GM21526 (cell line): ENCODE measurements at regions not wholly inside any gene's neighbourhood (a gene's known extent, or its start where the extent isn't known, plus 50 kb on each side); places are given as distances from the start of the nearest gene placed in this dataset.
"Not testable (repeated sequence)": the region's sequence is repeated elsewhere in the genome, so short reads cannot be mapped to it uniquely, and the experiment has no call there.

Source experiments
- ATAC-seq: cut with Tn5 transposase; IDR thresholded peaks from one replicate; pipeline ENCODE4 v1.9.1; 2021; ENCODE audit warnings: moderate library complexity; ENCODE audit not compliant: unreplicated experiment, low FRiP score

DNA sequence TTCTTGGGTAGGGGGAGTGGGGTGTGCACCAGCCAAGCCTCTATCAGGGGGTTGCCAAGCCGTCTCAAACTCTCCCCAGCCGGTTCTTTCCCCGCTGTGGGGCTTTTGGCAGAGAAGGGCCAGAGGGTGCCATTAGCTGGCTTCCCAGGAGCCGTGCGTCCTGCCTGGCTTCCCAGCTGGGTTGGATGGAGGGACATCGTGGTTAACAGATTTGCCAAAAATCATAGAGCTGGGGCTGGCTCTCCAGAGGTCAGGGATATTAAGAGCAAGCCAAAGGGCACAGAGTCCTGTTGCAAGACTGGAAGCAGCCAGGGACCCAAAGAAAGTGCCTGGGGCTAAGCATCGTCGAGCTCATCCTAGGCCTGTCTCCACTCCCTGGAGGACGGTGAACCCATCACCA, 104.6 kb upstream of the HES1 start:
- no peak for ATAC-seq

DNA sequence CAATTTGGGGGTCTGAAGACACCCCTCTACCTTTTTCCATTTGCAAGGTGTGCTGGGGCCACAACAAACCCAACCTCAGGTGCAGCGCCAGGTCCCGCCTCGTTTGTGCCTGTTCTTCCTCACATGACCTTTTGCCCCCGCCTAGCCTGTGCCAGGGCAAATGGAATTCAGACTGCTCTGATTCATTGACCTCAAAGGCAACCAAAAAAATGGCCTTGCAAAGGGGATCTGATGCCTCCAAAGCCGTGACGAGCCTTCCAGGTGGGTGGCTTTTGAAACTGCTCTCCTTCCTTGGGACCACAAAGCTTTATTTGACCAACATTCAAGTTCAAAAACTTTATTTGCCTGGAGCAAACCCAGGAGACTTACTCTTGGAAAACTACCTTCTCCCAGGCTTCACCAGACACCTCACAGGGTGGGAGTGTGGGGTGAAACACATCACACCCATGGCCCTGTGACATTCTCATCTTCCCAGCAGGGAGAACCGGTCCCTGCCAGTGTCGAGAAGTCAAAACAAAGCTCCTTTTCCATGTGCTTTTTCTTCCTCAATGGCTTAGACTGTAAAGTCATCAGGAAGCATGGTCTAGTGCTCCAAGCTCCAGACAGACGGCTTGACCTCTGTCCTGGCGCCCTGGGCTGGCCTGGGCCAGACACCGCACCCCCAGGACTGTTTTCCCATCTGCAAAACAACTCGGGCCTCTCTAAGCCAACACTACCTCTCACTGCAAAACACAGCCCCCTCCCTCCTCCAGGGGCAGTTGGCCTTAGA, 103.9 kb upstream of the HES1 start:
- ATAC-seq, result no peak

DNA sequence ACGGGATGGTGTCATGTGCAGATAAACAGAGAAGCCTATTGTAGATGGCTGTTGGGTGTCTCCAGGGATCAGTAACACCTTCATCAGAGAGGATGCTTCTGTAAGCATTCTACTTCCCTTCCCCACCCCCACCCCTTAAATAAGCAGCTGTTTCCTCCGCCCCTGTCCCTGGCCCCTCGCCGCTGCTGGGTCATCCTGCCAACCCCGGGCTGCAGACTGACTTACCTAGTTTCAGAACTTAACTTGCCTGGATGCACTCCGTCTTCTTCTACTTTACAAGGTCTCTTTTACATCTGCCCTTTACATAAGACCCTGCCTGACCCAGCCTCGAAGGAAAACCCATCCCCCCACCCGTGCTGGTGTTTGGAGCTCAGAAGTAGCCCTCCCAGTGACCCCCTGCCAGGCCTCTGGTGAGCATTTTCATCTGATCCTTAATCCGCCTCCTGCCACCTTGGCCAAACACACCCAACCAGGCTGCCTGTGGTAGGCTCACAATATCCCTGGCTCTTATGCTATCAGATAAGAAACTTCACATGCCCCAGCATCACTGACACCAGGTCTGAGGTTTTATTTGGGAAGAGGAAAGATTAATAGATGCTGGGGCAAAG, 103.0 kb upstream of the HES1 start:
- ATAC-seq, result no peak

DNA sequence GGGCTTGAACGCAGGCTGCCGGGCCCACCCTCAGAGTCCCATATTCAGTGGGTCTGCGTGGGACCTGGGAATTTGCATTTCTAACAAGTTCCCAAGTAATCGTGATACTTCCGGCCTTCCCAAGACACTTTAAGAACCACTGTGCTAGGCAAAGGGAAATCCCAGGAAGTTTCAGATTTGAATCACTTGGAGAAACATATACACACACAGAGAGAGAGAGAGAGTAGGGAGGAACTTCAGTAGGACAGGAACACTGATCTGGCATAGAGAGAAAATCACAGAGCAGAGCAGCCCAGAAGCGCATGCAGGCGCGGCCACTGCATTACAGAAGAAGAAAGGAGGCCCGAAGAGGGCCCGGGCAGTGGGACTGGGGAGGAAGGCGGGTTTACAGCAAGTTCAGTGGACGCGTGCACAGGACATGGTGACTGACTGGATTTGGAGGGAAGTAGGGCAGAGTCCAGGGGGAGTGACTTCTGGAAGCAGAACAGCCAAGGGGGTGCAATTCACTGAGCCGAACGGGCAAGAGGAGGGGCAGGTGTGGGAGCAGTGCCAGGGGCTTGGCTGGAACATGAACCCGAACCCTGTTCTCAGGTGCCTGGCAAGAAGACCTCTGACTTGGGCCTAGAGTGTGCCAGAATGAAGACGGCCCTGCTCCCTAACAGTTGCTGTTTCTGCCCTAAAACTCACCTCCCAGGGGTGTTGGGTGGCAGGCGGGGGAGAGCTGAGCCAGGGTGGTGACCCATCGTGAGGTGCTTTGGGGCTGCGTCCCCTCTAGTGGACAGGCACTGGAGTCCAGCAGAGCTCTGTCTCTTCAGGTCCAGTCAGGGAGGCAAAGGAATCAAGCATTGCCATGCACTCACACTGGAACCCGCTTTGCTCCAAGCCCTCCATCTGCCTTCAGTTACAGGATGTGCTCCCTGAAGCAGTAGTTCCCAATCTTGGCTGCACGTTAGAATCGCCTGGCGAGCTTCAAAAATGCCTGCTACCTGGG, 101.3 kb upstream of the HES1 start:
- no peak for ATAC-seq

DNA sequence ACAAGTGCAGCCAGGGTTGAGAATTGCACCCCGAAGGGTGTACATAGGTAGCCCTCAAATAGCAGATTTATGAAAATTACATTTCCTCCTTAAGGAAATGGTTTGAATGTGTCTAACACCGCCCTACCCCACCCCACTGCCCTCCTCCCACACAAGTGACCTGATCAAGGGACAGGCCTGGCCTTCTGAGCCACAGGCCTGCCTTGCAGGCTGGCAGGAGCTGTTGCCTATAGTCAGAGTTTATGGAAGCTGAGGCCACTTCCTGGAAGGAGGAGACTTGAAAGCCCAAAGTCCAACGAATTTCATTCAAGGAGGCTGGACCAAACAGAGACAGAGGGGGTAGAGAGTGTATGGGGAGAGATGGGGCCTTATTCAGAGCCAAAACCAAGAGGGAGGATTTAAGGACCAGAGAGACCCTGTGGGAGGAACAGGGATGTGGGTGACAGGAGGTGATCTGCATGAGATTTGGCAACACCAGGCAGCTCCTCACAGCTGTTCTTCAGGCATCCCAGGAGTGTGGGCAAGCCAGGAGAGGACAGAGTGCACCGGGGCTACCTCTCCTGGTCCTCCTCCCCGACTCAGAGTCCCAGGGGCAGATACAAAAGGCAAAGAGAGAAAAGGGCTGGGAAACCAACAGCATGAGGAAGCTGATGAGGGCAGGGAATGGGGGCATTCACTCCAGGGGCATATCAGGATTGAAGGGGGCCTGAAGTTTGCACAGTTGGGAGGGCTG, 100.4 kb upstream of the HES1 start:
- no peak for ATAC-seq

DNA sequence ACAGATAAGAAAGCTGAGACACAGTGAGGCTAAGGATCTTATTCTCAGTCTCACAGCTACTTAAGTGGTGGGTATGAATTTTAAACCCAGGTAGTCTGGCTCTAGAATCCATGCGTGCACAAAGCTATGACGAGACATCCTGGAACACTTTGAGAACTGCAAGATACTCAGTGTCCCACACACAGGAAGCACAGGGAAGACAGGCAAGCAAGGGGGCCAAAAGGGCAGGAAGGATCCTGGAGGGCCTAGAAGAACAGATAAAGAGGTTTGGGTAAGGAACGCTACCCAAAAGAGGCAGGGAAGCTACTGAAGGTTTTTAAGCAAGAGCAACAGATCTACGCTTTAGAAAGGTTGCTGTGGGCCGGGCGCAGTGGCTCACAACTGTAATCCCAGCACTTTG, 99.1 kb upstream of the HES1 start:
- ATAC-seq, result no peak

DNA sequence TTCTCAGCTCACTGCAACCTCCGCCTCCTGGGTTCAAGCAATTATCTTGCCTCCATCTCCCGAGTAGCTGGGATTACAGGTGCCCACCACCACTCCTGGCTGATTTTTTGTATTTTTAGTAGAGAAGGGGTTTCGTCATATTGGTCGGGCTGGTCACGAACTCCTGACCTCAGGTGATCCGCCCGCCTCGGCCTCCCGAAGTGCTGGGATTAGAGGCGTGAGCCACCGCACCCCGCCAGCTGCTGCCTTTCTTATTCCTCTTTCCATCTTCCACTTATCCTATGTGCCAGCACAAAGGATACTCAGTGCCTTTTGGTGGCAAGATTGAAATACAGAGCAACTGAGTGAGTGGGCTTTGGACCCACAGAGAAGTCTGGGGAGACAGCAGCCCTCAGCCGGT, 97.6 kb upstream of the HES1 start:
- not testable (repeated sequence) for ATAC-seq

DNA sequence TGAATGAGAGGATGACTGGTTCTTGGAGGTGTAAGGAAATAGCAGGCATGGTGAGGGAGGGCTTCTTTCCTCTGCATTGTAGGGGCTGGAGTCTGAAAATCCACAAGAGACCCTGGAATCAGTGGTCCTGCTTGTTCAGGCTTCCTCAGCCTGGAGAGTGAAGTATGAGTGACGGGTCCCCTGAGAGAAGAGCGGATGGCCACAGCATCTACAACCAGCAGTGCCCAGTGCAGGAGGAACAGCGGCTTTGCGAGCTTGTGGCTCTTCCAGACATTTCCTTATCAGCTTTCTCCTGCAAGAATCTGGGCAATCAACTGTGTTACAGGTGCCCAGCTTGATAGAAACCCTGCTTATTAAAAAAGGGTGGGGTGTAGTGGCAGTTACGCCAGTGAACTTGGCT, 97.0 kb upstream of the HES1 start:
- no peak for ATAC-seq

DNA sequence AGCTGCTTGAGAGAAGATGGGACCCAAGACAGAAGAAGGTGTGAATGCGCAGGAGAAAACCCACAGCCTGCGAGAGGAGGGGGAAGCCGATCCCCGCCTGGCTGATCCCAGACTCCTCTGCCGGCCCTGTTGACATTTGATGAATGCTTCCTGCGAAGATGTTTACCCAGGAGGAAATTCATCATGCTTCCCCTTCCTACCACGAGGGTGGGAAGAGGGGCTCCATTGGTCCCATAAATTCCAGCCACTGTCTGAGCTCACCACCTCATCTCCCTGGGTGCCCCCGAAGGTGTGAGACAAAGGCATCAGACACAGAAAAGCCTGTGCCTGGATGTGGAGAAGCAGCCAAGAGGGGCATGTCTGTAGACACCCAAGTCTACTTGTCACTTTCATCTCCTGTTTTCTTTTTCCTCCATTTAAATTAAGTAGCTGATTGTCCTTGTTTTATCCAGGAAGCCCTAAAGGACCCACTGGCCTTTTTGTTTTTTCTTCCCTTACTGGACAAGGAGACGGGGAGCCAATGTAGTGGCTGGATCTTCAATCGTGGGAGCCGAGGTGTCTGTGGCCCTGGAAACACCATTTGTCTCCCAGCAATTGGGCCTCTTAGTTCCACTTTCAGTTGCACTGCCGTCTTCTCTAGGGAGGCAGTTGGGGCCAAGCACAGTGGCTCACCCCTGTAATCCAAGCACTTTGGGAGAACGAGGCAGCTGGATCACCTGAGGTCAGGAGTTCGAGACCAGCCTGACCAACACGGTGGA, 95.3 kb upstream of the HES1 start:
- ATAC-seq, result no peak

DNA sequence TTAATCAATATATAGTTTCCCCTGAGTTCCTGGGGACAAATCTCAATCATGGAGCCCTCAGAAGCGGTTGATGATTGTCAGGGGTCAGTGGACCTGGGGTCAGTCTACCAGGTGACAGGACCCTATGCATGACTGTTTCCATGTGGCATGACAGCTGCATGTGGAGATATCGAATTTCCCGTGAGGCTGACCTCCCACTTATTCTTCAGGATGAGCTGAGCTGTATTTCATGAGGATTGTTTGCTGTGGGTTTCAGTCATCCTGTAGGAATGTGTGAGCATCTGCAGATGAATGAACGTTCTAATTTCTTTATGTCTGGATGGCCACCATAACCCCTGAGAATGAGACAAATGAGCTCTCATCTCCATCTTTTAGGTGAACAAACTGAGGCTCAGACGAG, 93.0 kb upstream of the HES1 start:
- ATAC-seq, result no peak

DNA sequence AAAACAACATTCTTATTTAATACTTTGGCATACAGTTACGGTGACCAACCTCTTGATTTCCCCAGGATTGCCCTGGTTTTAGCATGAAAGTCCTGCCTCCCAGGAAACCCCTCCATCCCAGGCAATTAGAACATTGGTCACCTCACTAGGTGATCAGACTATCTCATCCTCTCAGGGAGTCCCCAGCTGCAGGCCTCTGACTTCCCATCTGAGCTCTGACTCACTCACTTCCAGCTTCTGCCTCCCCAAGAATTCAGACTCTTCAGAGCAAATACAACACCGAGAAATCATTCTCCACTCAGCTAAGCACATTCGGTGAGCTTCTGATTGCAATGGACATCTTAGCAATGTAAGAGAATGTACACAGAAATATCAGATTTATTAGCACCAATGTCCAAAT, 92.4 kb upstream of the HES1 start:
- ATAC-seq, result no peak

DNA sequence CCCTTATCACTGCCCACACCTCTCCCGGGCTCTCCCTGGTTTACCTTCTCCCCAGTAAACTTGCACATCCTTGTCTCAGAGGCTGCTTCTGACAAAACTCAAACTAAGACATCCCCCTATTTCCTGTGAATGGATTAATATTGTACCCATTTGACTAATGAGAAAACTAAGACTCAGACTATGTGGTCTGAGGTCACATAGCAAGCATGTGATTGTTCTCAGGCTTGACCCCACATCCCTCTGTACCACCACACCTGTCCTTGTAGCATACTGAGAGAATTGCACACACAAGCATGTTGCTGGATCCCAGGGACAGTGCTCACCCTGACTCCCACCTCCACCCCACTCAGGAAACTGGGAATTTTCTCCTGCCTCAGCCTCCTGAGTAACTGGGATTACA, 90.7 kb upstream of the HES1 start:
- ATAC-seq, result peak; percentile 71

DNA sequence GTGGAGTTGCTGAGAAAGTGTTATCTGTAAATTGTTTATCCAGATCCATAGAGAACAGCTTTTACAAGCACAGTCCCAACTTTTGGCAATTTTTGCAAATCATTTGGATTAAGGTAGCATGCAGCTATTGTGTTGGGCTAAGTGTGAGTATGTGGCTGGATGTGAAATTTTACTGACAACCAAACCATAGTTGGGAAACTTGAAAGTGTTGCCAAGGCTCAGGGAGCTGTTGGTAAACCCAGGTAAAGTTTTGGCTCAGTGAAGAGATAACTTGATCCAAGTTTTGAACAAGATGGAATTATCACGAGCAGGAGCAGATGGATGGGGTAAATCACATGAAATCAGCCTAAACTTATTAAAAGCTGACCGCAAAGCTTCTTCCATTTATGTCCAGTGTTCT, 90.0 kb upstream of the HES1 start:
- ATAC-seq, result no peak

DNA sequence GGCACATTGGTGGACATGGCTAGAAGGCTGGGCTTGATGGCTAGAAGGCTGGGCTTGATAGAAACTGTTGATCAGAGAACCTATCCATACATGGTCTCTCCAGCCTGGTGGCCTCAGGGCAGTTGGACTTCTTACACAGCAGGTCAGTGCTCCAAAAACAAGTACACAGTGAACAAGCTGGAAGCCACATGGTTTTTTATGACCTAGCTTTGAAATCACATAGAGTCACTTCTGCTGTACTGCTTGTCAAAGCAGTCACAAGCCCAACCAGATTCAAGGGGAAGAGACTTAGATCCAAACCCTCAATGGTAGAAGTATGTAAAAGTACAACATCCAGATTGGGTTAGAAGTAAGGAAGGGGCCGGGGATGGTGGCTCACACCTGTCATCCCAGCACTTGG, 89.4 kb upstream of the HES1 start:
- ATAC-seq, result no peak

DNA sequence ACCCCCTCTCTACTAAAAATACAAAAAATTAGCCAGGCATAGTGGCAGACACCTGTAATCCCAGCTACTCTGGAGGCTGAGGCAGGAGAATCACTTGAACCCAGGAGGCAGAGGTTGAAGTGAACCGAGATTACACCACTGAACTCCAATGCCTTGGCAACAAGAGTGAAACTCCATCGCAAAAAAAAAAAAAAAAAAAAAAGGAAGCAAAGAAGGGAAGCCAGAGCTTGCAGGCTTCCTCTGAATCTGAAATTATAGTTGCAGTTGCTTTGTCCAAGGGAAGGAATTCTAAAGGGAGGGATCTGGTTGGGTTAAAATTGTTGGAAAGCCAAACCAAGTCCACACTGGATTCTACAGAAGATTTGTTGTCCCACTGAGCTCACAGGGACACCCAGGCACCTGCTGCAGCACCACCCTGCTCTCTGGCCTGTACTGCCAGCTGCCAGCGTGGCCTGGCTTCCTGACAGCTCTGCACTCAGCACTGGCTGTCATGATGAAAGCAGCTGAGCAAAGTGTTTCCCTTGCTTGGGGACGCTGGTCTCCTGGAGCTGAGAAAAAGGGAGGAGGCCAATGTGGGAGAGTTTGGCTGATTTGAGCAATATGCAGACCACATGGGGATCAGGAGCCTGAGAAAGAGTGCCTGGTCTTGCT, 88.8 kb upstream of the HES1 start:
- ATAC-seq, result no peak

DNA sequence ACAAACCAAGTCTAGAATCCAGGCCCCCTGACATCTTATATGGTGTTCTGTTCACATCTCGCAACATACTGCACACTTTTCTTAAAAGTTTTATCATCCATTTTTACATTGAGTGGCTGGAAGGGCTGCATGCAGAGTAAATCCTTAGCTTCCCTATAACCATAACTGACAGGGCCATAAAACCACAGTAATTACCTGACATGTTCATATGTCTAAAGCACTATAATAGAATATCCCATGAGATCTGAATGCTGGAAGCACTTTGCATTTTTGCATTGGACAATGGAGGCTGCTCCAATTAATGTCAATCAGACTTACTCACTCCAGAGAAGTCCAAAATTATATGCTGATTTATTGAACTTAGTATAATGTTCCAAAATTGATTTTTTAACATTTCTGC, 86.6 kb upstream of the HES1 start:
- no peak for ATAC-seq

DNA sequence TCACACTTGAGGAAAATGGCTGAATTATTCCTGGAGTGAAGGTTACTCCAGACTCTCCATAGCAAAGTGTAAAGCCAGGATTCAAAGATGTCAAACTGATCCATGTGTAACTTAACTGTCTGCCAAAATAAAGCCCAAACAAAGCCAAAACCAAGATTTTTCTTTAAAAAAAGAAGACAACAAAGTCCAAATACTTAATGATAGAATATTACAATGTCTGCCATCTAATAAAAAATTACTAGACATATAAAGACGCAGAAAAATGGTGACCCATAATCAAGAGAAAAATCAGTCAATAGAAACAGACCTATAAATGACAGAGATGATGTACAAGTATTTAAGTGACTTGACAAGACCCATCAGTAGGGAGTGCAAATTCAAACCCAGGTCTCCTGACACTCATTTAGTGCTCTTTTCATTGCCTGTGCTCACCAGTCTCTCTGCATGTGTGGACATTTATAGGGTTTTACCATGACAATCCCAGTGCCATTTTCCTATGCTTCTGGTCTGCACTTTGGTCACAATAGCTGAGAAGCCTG, 85.1 kb upstream of the HES1 start:
- ATAC-seq, result no peak

DNA sequence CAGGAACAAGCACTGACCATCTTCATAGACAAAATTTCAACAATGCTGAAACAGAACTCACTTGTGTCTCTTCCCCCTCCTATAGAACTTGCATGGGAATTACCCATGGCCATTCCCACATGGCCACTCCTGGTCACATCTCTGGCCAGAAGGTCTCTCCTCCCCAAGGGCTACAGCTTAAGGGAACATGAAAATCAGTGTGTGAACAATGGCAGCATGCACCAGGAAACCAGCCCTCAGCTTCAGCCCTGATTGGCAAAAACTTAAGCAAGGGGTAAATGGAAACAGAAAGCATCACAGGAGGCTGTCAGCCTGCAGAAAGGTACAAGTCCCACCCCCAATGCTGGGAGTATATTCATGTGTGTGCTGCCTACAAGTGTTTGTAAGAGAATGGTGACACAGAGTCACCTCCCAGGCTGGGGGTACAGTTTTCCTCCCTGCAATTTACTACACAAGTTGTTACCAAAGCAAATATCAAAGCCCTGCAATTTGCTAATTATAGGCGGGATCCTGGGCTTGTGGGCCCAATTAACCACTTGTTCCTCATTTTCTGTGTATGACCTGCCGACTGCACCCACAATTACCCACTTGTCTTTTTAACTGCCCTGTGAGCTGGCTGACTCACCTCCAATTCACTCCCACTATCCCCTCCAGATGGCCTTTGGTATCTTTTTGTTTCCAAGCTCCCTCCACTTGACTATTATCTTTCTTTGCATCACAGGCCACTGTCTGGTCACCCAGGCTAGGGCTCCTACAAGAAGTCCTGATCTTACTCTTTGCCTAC, 84.4 kb upstream of the HES1 start:
- no peak for ATAC-seq
